ENCODE measurements at regions not wholly inside any gene's neighbourhood (a gene's known extent, or its start where the extent isn't known, plus 50 kb on each side); places are given as distances from the start of the nearest gene placed in this dataset.

DNA sequence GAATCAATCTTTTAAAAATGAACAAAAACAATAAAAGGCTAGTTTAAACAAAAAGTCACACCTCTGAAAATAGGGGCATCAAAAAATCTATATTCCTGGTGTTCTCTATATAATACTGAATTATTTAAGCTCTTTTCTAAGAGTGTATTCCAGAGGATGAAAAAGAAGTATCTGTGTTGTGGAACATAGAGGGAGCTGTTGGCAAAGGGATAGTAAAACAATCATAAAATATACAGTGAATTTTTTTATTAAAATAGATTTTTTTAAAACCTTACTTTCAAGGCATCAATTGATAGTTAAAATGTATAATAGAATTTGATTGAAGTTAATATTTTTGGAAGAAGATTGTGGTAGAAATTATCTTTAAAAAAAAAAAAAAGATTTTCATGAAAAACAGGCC is 1409.1 kb upstream of the CELF2 start (continued):
- TF ChIP-seq, protein P1, sequence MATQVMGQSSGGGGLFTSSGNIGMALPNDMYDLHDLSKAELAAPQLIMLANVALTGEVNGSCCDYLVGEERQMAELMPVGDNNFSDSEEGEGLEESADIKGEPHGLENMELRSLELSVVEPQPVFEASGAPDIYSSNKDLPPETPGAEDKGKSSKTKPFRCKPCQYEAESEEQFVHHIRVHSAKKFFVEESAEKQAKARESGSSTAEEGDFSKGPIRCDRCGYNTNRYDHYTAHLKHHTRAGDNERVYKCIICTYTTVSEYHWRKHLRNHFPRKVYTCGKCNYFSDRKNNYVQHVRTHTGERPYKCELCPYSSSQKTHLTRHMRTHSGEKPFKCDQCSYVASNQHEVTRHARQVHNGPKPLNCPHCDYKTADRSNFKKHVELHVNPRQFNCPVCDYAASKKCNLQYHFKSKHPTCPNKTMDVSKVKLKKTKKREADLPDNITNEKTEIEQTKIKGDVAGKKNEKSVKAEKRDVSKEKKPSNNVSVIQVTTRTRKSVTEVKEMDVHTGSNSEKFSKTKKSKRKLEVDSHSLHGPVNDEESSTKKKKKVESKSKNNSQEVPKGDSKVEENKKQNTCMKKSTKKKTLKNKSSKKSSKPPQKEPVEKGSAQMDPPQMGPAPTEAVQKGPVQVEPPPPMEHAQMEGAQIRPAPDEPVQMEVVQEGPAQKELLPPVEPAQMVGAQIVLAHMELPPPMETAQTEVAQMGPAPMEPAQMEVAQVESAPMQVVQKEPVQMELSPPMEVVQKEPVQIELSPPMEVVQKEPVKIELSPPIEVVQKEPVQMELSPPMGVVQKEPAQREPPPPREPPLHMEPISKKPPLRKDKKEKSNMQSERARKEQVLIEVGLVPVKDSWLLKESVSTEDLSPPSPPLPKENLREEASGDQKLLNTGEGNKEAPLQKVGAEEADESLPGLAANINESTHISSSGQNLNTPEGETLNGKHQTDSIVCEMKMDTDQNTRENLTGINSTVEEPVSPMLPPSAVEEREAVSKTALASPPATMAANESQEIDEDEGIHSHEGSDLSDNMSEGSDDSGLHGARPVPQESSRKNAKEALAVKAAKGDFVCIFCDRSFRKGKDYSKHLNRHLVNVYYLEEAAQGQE (IDR thresholded peaks at IDR 0.05; ENCODE audit: low read depth) = no peak
- TF ChIP-seq RAD21 (IDR thresholded peaks at IDR 0.05; ENCODE audit: low read depth) = no peak

DNA sequence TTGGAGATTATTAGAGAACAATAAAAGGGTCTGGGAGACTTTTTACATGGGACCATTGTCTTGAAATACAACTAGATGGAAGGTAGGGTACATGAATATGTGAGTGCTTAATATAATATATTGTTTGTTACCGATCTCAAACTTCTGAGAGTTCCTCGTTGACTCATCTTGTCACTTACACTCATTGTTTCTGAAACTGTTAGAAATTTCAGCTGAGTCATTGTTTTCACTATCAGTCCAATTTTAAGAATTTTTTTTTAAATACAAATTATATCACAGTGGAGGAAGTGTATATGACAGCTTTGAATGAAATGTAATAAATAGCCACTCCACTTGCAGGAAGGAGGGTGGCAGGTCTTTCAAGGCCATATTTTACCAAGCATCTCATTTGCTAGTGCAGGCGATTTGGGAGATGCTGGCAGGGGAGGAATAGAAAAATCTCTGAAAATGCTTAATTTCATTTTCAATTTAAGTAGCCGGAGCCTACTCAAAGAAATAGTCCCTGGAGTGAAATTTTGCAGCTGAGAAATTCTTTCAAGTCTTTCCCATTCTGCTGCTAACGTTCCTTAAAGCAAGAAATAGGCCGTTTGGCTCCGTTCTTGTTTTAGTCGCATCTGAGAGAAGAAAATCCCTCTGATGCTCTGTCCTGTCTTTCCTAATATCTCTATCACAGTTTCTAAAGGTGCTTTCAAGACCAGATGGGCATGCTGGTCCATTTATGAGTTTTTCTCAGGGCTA is 1404.2 kb upstream of the CELF2 start:
- Histone ChIP-seq H3K36me3 (ENCODE audit: control insufficient read depth in 1 of 2, insufficient read depth in 2 of 2, low read length in 2 of 2) (no peaks in the 10 kb centered on the region), H3K79me2 (ENCODE audit: insufficient read depth, low read length) (no peaks in the 10 kb centered on the region), H4K20me1 (ENCODE audit: insufficient read depth) (no peaks in the 10 kb centered on the region)
- TF ChIP-seq YY1 (IDR thresholded peaks at IDR 0.05; ENCODE audit: extremely low read depth, insufficient replicate concordance, low read depth, low read length) (no peak), ZNF274 (IDR thresholded peaks at IDR 0.05; ENCODE audit: low read depth, low read length) (no peak), CEBPB (IDR thresholded peaks at IDR 0.05; ENCODE audit: low read depth) (no peak), RAD21 (IDR thresholded peaks at IDR 0.05; ENCODE audit: low read depth) (no peak), JUND (IDR thresholded peaks at IDR 0.05) (no peak), SP1 (IDR thresholded peaks at IDR 0.05; ENCODE audit: low read depth) (no peak), SIN3A (IDR thresholded peaks at IDR 0.05; ENCODE audit: low read depth) (no peak), ELF1 (IDR thresholded peaks at IDR 0.05; ENCODE audit: borderline replicate concordance, low read depth) (no peak), CBX3 (IDR thresholded peaks at IDR 0.05; ENCODE audit: low read depth) (no peak), POLR2A (IDR thresholded peaks at IDR 0.05; ENCODE audit: borderline replicate concordance, extremely low read depth, insufficient read depth, insufficient read length) (no peak), SRF (IDR thresholded peaks at IDR 0.05; ENCODE audit: low read depth) (no peak), EZH2phosphoT487 (IDR thresholded peaks at IDR 0.05; ENCODE audit: borderline replicate concordance) (no peak), ZFX (IDR thresholded peaks at IDR 0.05) (no peak), EZH2 (IDR thresholded peaks at IDR 0.05) (no peak)
- TF ChIP-seq, protein P2, sequence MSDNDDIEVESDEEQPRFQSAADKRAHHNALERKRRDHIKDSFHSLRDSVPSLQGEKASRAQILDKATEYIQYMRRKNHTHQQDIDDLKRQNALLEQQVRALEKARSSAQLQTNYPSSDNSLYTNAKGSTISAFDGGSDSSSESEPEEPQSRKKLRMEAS (IDR thresholded peaks at IDR 0.05) = no peak
- TF ChIP-seq, protein P3, sequence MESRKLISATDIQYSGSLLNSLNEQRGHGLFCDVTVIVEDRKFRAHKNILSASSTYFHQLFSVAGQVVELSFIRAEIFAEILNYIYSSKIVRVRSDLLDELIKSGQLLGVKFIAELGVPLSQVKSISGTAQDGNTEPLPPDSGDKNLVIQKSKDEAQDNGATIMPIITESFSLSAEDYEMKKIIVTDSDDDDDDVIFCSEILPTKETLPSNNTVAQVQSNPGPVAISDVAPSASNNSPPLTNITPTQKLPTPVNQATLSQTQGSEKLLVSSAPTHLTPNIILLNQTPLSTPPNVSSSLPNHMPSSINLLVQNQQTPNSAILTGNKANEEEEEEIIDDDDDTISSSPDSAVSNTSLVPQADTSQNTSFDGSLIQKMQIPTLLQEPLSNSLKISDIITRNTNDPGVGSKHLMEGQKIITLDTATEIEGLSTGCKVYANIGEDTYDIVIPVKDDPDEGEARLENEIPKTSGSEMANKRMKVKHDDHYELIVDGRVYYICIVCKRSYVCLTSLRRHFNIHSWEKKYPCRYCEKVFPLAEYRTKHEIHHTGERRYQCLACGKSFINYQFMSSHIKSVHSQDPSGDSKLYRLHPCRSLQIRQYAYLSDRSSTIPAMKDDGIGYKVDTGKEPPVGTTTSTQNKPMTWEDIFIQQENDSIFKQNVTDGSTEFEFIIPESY (IDR thresholded peaks at IDR 0.05; ENCODE audit: extremely low read depth, insufficient replicate concordance, low read length) = no peak
- TF ChIP-seq, protein P1 (IDR thresholded peaks at IDR 0.05; ENCODE audit: low read depth) = no peak

More for the DNA sequence above, 1404.2 kb upstream of the CELF2 start:
- no peak overlapping the region for H3K27ac ChIP-seq (ENCODE audit: low read depth, low read length)
- ATAC-seq = no peak
- peaks cover 17% of the 10 kb centered on the region in 2 experiments; a peak in 3 of 4 replicates for H3K9me3 ChIP-seq (ENCODE audit: control insufficient read depth in 1 of 2, insufficient read depth in 1 of 2, low read depth in 1 of 2, low read length in 2 of 2)
- DNase-seq (ENCODE audit: low read depth, low spot score) = no peak
- intact Hi-C loops (cut with micrococcal nuclease) = no loop called here
- H3K9ac ChIP-seq (ENCODE audit: low read length) = no peak overlapping the region
- no peaks in the 10 kb centered on the region for H3K9me2 ChIP-seq (ENCODE audit: insufficient read depth)
- no TSS peak for BruUV-seq (replicated peaks)
- POLR2A ChIA-PET = no interaction called here
- RAD21 ChIA-PET (ENCODE audit: low non-redundant PET in 1 of 2, low total read pairs in 2 of 2, uncharacterized antibody in 2 of 2, unreplicated experiment in 2 of 2) = no interaction called here
- H3K4me3 ChIP-seq (replicated peaks in 1 of 2; ENCODE audit: low read depth in 1 of 2, low read length in 2 of 2) = no peak overlapping the region
- H3K27me3 ChIP-seq (ENCODE audit: insufficient read depth, low read length) = no peaks in the 10 kb centered on the region
- no peak overlapping the region for H2AFZ ChIP-seq (ENCODE audit: low read depth, low read length, poor library complexity, severe bottlenecking)
- no peak overlapping the region for H3K4me2 ChIP-seq (ENCODE audit: low read length)
- CTCF ChIA-PET = no interaction called here
- H3K4me1 ChIP-seq (ENCODE audit: control insufficient read depth in 1 of 2, insufficient read depth in 2 of 2, low read length in 2 of 2) = no peaks in the 10 kb centered on the region

All from HCT116 (cell line).